ENCODE measurements at regions not wholly inside any gene's neighbourhood (a gene's known extent, or its start where the extent isn't known, plus 50 kb on each side); places are given as distances from the start of the nearest gene placed in this dataset.

DNA sequence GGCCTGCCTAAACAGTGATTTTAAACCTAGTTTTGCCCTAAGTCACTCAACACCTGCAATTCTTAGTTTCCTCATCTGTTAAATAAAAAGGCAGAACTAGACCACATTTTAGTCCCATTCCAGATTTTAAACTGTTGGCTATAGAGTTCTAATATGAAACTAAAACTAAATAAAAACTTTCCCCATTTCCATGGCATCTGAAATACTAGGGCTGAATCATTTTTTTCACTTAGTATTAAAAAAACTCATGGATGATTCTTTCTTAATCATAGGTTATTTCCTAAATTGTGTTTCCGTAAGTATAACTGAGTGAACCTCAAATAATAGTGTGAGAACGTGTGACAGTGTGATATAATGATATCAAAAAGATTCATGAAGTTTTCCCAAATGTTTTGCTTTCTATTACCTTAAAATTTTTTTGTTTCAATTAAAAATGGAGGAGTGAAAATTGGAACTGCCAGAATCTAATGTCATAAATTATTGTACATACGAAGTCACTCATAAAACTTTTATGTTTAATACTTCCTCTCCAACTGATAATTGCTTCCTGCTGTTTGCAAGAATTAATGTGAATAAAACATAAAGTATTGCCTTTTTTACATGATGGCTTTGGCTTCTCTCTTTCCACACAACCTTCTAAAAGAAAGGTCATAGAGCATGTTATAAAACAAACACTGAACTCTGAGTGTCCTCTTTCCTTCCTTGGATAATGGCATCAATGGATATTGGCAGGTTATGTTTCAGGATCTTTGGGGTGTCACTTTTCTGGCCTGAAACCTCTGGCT is 315.1 kb upstream of the MME start:
- DNase-seq (ENCODE audit: low spot score) = no peak

- no peak for DNase-seq (ENCODE audit: low spot score)
Measured at GRCh38 chr3:154762486-154762885, 317.6 kb upstream of the MME start.

DNA sequence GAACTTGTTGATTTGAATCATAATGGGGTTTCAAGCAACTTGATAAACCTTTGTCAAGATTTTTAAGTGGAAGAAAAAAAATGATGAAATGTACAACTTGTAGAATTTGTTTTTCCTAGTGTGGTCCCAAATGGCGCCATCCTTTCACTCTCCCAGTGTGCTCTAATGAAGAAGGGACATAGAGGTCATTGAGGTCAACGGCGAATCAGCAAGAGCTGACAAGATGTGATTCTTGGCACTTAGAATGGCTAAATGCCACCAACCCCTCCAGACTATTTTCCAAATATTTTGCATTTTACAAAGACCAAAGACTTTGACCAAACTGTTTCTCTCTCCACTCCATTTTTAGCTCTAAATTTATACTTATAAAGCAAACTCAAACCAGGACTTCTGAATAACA is 320.2 kb upstream of the MME start:
- DNase-seq (ENCODE audit: low spot score) = no peak

GRCh38 chr3:154758109-154758868 is 321.8 kb upstream of the MME start:
- no peak for DNase-seq (ENCODE audit: low spot score)

DNA sequence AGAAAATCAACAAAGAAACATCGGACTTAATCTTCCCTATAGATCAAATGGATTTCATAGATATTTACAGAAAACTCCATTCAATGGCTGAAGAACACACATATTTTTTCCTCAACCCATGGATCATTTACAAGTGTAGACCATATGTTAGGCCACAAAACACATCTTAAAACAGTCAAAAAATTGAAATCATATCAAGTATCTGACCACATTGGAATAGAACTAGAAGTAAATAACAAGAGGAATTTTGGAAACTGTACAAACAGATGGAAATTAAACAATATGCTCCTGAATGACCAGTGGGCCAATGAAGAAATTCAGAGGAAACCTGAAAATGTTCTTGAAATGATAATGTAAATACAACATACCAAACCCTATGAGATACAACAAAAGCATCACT is 323.1 kb upstream of the GPR149 start:
- DNase-seq (ENCODE audit: low spot score) = no peak

- no peak for DNase-seq (ENCODE audit: low spot score)
Measured at GRCh38 chr3:154749514-154749913, 319.5 kb upstream of the GPR149 start.

- DNase-seq (ENCODE audit: low spot score) = no peak
Measured at GRCh38 chr3:154745929-154746328, 315.9 kb upstream of the GPR149 start.

- no peak for DNase-seq (ENCODE audit: low spot score)
Measured at GRCh38 chr3:154745122-154745521, 315.1 kb upstream of the GPR149 start.

DNA sequence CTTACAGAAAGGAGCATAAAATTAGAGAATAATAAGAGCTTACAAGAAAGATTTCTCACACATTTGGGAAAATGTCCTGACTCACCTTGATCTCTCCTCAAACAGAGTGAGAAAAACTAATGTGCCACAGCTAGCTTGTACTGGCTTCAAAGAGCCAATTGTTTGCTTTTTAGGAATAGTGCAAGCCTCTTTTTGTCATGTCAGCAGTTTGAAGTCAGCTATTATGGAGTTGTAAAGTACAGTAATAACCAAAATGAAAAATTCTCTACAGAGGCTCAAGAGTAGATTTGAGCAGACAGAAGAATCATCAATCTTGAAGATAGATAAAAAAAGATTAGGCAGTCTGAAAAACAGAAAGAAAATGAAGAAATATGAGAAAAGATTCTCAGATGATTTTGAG is 313.4 kb upstream of the GPR149 start:
- DNase-seq (ENCODE audit: low spot score) = no peak

DNA sequence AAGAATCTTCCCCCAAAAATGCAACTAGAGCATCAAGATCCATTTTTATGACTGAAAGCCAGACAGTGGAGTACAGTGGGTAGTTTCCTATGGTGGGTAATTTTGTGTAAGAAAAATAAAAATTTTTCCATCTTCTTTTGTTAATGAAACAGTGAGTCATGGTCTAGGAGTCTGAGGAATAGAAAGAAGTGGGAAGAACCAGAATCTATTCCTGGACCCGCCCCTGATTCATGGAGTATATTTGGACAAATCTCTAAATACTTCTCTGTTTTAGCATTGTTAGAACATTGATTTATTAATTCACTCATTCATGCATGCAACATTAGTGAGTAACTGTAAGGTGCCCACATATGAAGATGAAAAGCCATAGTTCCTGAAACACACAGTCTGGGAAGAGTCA is 304.5 kb upstream of the GPR149 start:
- no peak for DNase-seq (ENCODE audit: low spot score)

- no peak for DNase-seq (ENCODE audit: low spot score)
Measured at GRCh38 chr3:154730186-154730585, 300.2 kb upstream of the GPR149 start.

- DNase-seq (ENCODE audit: low spot score) = no peak
Measured at GRCh38 chr3:154729741-154730140, 299.8 kb upstream of the GPR149 start.

- no peak for DNase-seq (ENCODE audit: low spot score)
Measured at GRCh38 chr3:154728285-154728684, 298.3 kb upstream of the GPR149 start.

GRCh38 chr3:154720921-154721320 is 290.9 kb upstream of the GPR149 start:
- DNase-seq (ENCODE audit: low spot score) = no peak

- DNase-seq (ENCODE audit: low spot score) = no peak
Measured at GRCh38 chr3:154718053-154718452, 288.1 kb upstream of the GPR149 start.

DNA sequence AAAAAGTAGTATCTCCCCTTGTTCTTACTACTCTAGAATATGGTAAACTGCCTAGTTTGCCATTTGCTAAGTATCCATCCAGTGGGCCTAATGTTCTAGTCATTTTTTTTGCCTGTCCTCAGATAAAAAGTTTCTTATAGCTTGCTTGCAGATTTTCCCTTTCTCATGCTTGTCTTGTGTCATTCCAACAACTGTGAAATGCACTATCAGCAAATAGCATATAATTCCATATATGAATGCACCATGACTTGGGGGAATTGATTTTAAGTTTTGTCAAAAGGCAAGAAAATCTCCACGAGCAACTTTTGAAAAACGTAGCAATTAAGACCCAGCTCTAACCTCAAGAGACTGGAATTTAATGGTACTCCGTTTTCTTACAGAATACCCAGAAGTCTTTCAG is 286.2 kb upstream of the GPR149 start:
- DNase-seq (ENCODE audit: low spot score) = no peak

- DNase-seq (ENCODE audit: low spot score) = no peak
Measured at GRCh38 chr3:154708554-154708953, 278.6 kb upstream of the GPR149 start.

GRCh38 chr3:154701055-154701454 is 271.1 kb upstream of the GPR149 start:
- DNase-seq (ENCODE audit: low spot score) = no peak

DNA sequence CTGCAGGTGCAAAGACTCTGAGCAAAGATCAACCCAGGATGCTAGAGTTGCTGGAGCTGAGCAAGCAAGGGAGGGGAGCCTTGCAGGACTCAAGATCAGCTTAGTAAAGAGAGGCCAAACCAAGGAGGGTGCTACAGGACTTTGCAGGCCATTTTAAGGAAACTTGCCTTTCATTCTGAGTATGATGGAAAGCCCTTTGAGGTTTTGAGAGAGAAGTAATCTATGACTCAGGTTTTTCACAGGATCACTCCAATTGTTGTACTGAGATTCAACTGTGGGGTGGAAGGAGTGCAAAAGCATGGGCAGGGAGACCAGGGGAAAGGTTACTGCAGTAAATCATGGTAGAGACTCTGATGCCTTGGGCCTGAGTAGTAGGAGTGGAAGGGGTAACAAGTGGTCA is 260.4 kb upstream of the GPR149 start:
- DNase-seq (ENCODE audit: low spot score) = peak; percentile 0

GRCh38 chr3:154684440-154684839 is 254.4 kb upstream of the GPR149 start:
- DNase-seq (ENCODE audit: low spot score) = no peak

GRCh38 chr3:154684021-154684420 is 254.0 kb upstream of the GPR149 start:
- peak; percentile 1 for DNase-seq (ENCODE audit: low spot score)

GRCh38 chr3:154678041-154678654 is 248.2 kb upstream of the GPR149 start:
- no peak for DNase-seq (ENCODE audit: low spot score)

GRCh38 chr3:154668835-154669234 is 238.8 kb upstream of the GPR149 start:
- no peak for DNase-seq (ENCODE audit: low spot score)
